ENCODE measurements at regions not wholly inside any gene's neighbourhood (a gene's known extent, or its start where the extent isn't known, plus 50 kb on each side); places are given as distances from the start of the nearest gene placed in this dataset.

GRCh38 chr2:71797035-71797810 lies 343.9 kb downstream of the DYSF start:
- no peak for TF ChIP-seq POLR2A (IDR thresholded peaks at IDR 0.05; ENCODE audit: control extremely low read depth in 1 of 2, low read depth in 2 of 2, low read length in 2 of 2)
- no peak for TF ChIP-seq CTCF (IDR thresholded peaks at IDR 0.05; ENCODE audit: control extremely low read depth in 1 of 3, insufficient read depth in 1 of 3, low read depth in 1 of 3, low read length in 3 of 3)
- no peak for TF ChIP-seq ZNF274 (IDR thresholded peaks at IDR 0.05; ENCODE audit: borderline replicate concordance, extremely low read depth, low read length)
- TF ChIP-seq MAX (IDR thresholded peaks at IDR 0.05) = no peak
- TF ChIP-seq RXRA (IDR thresholded peaks at IDR 0.05; ENCODE audit: insufficient read depth, low read depth, low read length) = no peak
- TF ChIP-seq SIN3A (conservative IDR thresholded peaks at IDR 0.05 in 1 of 2, IDR thresholded peaks at IDR 0.05 in 1 of 2; ENCODE audit: low read depth in 1 of 2, low read length in 2 of 2) = no peak
- TF ChIP-seq EZH2 (IDR thresholded peaks at IDR 0.05; ENCODE audit: low read depth, low read length, severe bottlenecking) = no peak
- TF ChIP-seq JUND (IDR thresholded peaks at IDR 0.05; ENCODE audit: low read length) = no peak
- TF ChIP-seq CHD7 (IDR thresholded peaks at IDR 0.05; ENCODE audit: insufficient replicate concordance, low read length) = no peak
- TF ChIP-seq BCL11A (IDR thresholded peaks at IDR 0.05; ENCODE audit: low read depth in 2 of 2, low read length in 2 of 2) = no peak
